ENCODE measurements at regions not wholly inside any gene's neighbourhood (a gene's known extent, or its start where the extent isn't known, plus 50 kb on each side); places are given as distances from the start of the nearest gene placed in this dataset.
"Not testable (repeated sequence)": the region's sequence is repeated elsewhere in the genome, so short reads cannot be mapped to it uniquely, and the experiment has no call there.

DNA sequence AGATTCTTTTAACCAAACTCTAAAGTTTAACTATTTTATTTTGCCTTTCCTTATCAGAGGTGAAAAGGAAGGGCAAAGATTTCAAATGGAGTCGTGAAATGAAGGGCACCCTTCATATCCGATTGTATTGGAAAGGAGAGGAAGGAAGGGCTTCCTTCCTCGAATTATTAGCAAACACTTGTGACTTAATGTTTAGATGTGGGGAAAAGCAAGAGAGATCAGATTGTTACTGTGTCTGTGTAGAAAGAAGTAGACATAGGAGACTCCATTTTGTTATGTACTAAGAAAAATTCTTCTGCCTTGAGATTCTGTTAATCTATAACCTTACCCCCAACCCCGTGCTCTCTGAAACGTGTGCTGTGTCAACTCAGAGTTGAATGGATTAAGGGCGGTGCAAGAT lies 291.5 kb downstream of the ABCC12 start:
- H3K27ac ChIP-seq (ENCODE audit: low read depth, low read length), result peak overlapping the region; percentile 79; the same call in 1 of the 2 replicates
- H3K9ac ChIP-seq (ENCODE audit: low read length), result peak overlapping the region; percentile 63
- not testable (repeated sequence) for H3K4me3 ChIP-seq (ENCODE audit: low read depth, low read length); H3K9me3 ChIP-seq (ENCODE audit: control insufficient read depth, insufficient read depth, low read depth, low read length); H3K36me3 ChIP-seq (ENCODE audit: control insufficient read depth, insufficient read depth, low read length); H3K27me3 ChIP-seq (ENCODE audit: control insufficient read depth, insufficient read depth, low read length)
- peaks cover 33% of the 10 kb centered on the region for H3K4me1 ChIP-seq (ENCODE audit: control insufficient read depth, insufficient read depth, low read length)

DNA sequence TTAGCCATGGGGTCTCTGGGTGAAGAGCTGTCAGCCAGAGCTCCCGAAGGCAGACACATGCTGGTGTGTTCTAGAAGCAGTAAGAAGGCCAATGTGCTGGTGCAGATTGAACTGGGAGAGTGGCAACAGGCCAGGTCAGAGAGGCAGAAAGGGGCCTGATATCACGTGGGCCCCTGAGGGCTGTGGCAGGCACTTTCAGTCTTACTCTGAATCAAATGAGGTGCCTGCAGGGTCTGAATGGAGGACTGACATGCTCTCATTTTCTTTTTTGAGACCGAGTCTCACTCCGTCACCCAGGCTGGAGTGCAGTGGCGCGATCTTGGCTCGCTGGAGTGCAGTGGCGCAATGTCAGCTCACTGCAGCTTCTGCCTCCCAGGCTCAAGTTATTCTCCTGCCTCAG lies 293.8 kb downstream of the ABCC12 start:
- H3K27me3 ChIP-seq (ENCODE audit: control insufficient read depth, insufficient read depth, low read length), result no peaks in the 10 kb centered on the region; the same call in 1 of the 2 replicates
- H3K4me3 ChIP-seq (ENCODE audit: low read depth, low read length), result no peak overlapping the region
- no peaks in the 10 kb centered on the region for H3K9me3 ChIP-seq (ENCODE audit: control insufficient read depth, insufficient read depth, low read depth, low read length)
- H3K36me3 ChIP-seq (ENCODE audit: control insufficient read depth, insufficient read depth, low read length), result no peaks in the 10 kb centered on the region
- no peak overlapping the region for H3K9ac ChIP-seq (ENCODE audit: low read length)
- H3K4me1 ChIP-seq (ENCODE audit: control insufficient read depth, insufficient read depth, low read length), result peaks cover 33% of the 10 kb centered on the region
- no peak overlapping the region for H3K27ac ChIP-seq (ENCODE audit: low read depth, low read length)

DNA sequence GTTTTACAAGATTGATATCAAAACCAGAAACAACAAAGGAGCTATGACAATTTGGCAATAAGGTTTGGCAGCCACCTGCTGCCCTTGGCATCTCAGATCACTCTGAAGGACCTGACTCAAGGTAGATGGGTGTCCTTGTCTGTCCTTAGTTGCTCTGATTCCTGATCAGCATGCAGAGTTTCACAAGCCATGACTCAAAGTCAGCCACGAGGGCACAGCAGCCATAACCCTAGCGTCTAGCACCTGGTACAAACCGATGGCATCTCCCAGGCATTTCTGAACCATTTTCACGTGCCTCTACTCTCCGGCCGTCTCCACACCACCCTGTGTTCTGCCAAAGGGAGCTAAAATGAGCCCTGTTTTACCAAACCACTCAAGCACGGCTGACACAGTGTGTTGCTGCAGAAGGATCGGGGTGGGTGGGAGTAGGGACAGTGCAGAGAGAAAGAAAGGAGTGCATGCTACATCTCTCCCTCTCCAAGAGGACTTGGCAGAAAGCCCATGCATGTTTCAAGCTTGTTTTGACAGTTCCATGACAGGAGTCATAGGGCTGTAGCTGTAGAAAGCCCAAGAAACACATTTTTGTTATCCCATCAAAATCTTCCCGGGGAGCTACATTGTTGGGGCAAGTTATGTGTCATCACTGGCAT lies 297.3 kb downstream of the ABCC12 start:
- Histone ChIP-seq H3K4me3 (ENCODE audit: low read depth, low read length) (no peak overlapping the region), H3K9me3 (ENCODE audit: control insufficient read depth, insufficient read depth, low read depth, low read length) (no peaks in the 10 kb centered on the region), H3K9ac (ENCODE audit: low read length) (no peak overlapping the region), H3K27ac (ENCODE audit: low read depth, low read length) (no peak overlapping the region), H3K27me3 (ENCODE audit: control insufficient read depth, insufficient read depth, low read length) (no peaks in the 10 kb centered on the region; the same call in 1 of the 2 replicates), H3K36me3 (ENCODE audit: control insufficient read depth, insufficient read depth, low read length) (no peaks in the 10 kb centered on the region), H3K4me1 (ENCODE audit: control insufficient read depth, insufficient read depth, low read length) (peaks cover 6% of the 10 kb centered on the region; the same call in 1 of the 2 replicates)

DNA sequence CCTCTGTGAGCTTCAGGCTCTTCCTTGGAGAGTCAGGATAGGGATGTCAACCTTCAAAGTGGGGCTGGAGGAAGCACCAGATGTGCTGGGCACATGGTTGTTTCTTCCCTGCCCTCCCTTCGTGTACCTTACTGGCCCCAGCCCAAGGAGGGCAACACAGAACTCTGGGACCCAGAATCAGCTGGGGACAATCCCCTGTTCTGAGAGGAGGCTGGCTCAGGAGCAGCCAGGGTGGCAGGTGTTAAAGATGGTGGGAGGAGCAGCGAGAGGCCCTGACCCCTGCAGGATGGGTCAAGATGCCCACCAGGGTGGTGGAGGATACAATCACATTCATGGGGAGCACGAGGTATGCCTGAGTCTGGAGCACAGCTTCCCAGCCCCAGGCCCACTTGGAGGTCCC lies 300.4 kb downstream of the ABCC12 start:
- no peak overlapping the region for H3K27ac ChIP-seq (ENCODE audit: low read depth, low read length)
- H3K4me3 ChIP-seq (ENCODE audit: low read depth, low read length), result no peak overlapping the region
- H3K27me3 ChIP-seq (ENCODE audit: control insufficient read depth, insufficient read depth, low read length), result no peaks in the 10 kb centered on the region; the same call in 1 of the 2 replicates
- H3K36me3 ChIP-seq (ENCODE audit: control insufficient read depth, insufficient read depth, low read length), result no peaks in the 10 kb centered on the region
- H3K9me3 ChIP-seq (ENCODE audit: control insufficient read depth, insufficient read depth, low read depth, low read length), result no peaks in the 10 kb centered on the region
- H3K9ac ChIP-seq (ENCODE audit: low read length), result no peak overlapping the region
- peaks cover 2% of the 10 kb centered on the region; the same call in 1 of the 2 replicates for H3K4me1 ChIP-seq (ENCODE audit: control insufficient read depth, insufficient read depth, low read length)

DNA sequence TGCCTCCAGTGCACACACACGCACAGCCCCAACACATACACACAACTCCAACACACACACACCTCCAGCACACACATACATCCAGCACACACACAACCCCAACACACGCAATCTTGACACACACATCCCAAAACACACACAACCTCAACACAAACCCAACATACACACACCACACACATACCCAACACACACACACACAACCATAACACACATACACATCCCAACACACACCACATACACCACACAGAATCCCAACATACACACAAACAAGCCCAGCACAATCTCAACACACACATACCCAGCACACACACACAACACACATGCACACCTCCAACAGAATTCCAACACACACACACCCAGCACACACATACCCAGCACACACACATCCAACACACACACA lies 301.1 kb downstream of the ABCC12 start:
- Histone ChIP-seq H3K36me3 (ENCODE audit: control insufficient read depth, insufficient read depth, low read length) (no peaks in the 10 kb centered on the region), H3K9me3 (ENCODE audit: control insufficient read depth, insufficient read depth, low read depth, low read length) (no peaks in the 10 kb centered on the region), H3K4me3 (ENCODE audit: low read depth, low read length) (no peak overlapping the region), H3K4me1 (ENCODE audit: control insufficient read depth, insufficient read depth, low read length) (peaks cover 2% of the 10 kb centered on the region; the same call in 1 of the 2 replicates), H3K27me3 (ENCODE audit: control insufficient read depth, insufficient read depth, low read length) (no peaks in the 10 kb centered on the region; the same call in 1 of the 2 replicates), H3K27ac (ENCODE audit: low read depth, low read length) (no peak overlapping the region), H3K9ac (ENCODE audit: low read length) (no peak overlapping the region)

DNA sequence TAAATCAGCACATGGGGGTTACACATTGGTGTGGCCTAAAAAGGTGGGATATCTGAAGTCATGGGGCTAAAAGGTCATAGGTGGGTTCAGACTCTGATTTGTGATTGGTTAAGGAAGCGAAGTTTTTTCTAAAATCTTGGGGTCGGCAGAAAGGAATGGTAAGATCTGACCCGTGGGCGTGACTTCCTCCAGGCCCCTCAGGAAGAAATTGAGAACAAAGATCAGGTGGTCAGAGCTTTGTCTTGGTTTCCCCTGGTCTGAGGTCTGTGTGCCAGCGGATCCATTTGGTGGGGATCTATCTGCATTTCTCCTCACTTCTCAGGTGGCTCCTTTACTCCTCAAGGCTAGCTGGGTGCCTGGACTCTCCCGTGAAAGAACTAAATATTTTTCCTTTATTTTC lies 302.8 kb downstream of the ABCC12 start:
- Histone ChIP-seq H3K9me3 (ENCODE audit: control insufficient read depth, insufficient read depth, low read depth, low read length) (no peaks in the 10 kb centered on the region), H3K27ac (ENCODE audit: low read depth, low read length) (no peak overlapping the region), H3K4me1 (ENCODE audit: control insufficient read depth, insufficient read depth, low read length) (peaks cover 11% of the 10 kb centered on the region), H3K9ac (ENCODE audit: low read length) (no peak overlapping the region), H3K4me3 (ENCODE audit: low read depth, low read length) (no peak overlapping the region), H3K36me3 (ENCODE audit: control insufficient read depth, insufficient read depth, low read length) (no peaks in the 10 kb centered on the region), H3K27me3 (ENCODE audit: control insufficient read depth, insufficient read depth, low read length) (no peaks in the 10 kb centered on the region; the same call in 1 of the 2 replicates)

DNA sequence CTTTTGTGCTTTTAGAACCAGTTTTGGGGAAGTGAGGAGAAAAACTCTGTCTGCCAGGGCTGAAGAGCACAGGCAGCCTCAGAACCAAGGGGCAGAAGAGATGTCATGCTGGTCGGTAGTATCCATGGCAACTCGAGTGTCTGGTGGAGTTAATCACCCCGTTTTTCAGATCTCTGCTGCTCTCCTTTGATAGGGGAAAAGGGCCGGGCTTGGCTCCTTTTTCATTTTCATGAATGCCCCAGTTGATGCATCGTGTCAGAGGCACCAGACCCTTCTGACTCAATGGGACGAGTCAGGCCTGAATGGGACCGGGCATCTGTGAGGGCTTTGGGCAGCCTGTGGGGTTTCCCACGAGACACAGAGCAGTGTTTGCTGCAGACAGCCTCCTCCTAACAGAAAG lies 304.6 kb downstream of the ABCC12 start:
- H3K9me3 ChIP-seq (ENCODE audit: control insufficient read depth, insufficient read depth, low read depth, low read length), result no peaks in the 10 kb centered on the region; the same call in 1 of the 2 replicates
- H3K36me3 ChIP-seq (ENCODE audit: control insufficient read depth, insufficient read depth, low read length), result no peaks in the 10 kb centered on the region
- no peaks in the 10 kb centered on the region for H3K27me3 ChIP-seq (ENCODE audit: control insufficient read depth, insufficient read depth, low read length)
- H3K27ac ChIP-seq (ENCODE audit: low read depth, low read length), result no peak overlapping the region
- no peak overlapping the region for H3K9ac ChIP-seq (ENCODE audit: low read length)
- peaks cover 21% of the 10 kb centered on the region for H3K4me1 ChIP-seq (ENCODE audit: control insufficient read depth, insufficient read depth, low read length)
- H3K4me3 ChIP-seq (ENCODE audit: low read depth, low read length), result no peak overlapping the region

GRCh38 chr16:47849736-47850135 lies 306.1 kb downstream of the ABCC12 start:
- Histone ChIP-seq H3K4me1 (ENCODE audit: control insufficient read depth, insufficient read depth, low read length) (peaks cover 21% of the 10 kb centered on the region), H3K9ac (ENCODE audit: low read length) (no peak overlapping the region), H3K9me3 (ENCODE audit: control insufficient read depth, insufficient read depth, low read depth, low read length) (no peaks in the 10 kb centered on the region; the same call in 1 of the 2 replicates), H3K27me3 (ENCODE audit: control insufficient read depth, insufficient read depth, low read length) (no peaks in the 10 kb centered on the region), H3K27ac (ENCODE audit: low read depth, low read length) (no peak overlapping the region), H3K4me3 (ENCODE audit: low read depth, low read length) (no peak overlapping the region), H3K36me3 (ENCODE audit: control insufficient read depth, insufficient read depth, low read length) (no peaks in the 10 kb centered on the region)

GRCh38 chr16:47848421-47849109 lies 307.2 kb downstream of the ABCC12 start:
- Histone ChIP-seq H3K36me3 (ENCODE audit: control insufficient read depth, insufficient read depth, low read length) (no peaks in the 10 kb centered on the region), H3K4me1 (ENCODE audit: control insufficient read depth, insufficient read depth, low read length) (peaks cover 21% of the 10 kb centered on the region), H3K27me3 (ENCODE audit: control insufficient read depth, insufficient read depth, low read length) (no peaks in the 10 kb centered on the region), H3K27ac (ENCODE audit: low read depth, low read length) (no peak overlapping the region), H3K9me3 (ENCODE audit: control insufficient read depth, insufficient read depth, low read depth, low read length) (no peaks in the 10 kb centered on the region; the same call in 1 of the 2 replicates), H3K4me3 (ENCODE audit: low read depth, low read length) (no peak overlapping the region), H3K9ac (ENCODE audit: low read length) (no peak overlapping the region)

GRCh38 chr16:47847220-47847970 lies 308.4 kb downstream of the ABCC12 start:
- Histone ChIP-seq H3K27ac (ENCODE audit: low read depth, low read length) (no peak overlapping the region), H3K9me3 (ENCODE audit: control insufficient read depth, insufficient read depth, low read depth, low read length) (no peaks in the 10 kb centered on the region; the same call in 1 of the 2 replicates), H3K9ac (ENCODE audit: low read length) (no peak overlapping the region), H3K4me1 (ENCODE audit: control insufficient read depth, insufficient read depth, low read length) (peaks cover 21% of the 10 kb centered on the region), H3K27me3 (ENCODE audit: control insufficient read depth, insufficient read depth, low read length) (no peaks in the 10 kb centered on the region), H3K36me3 (ENCODE audit: control insufficient read depth, insufficient read depth, low read length) (no peaks in the 10 kb centered on the region), H3K4me3 (ENCODE audit: low read depth, low read length) (no peak overlapping the region)
